HG03103 (cell line): ENCODE measurements at regions not wholly inside any gene's neighbourhood (a gene's known extent, or its start where the extent isn't known, plus 50 kb on each side); places are given as distances from the start of the nearest gene placed in this dataset.
A peak's percentile ranks its signal among the peaks of the same experiment; 100 is the strongest.

Source experiments
- ATAC-seq: cut with Tn5 transposase; IDR thresholded peaks from one replicate; pipeline ENCODE4 v1.9.1; 2021; ENCODE audit warnings: low read depth; ENCODE audit not compliant: unreplicated experiment

- no peak for ATAC-seq
These were observed 402.9 kb upstream of the MAP3K7 start for GRCh38 chr6:90989763-90990162.

- no peak for ATAC-seq
These were observed 397.2 kb upstream of the MAP3K7 start for GRCh38 chr6:90984066-90984465.

- ATAC-seq: no peak
These were observed 396.6 kb upstream of the MAP3K7 start for GRCh38 chr6:90983462-90983861.

GRCh38 chr6:90982581-90982980, 395.7 kb upstream of the MAP3K7 start:
- no peak for ATAC-seq

GRCh38 chr6:90982051-90982450, 395.2 kb upstream of the MAP3K7 start:
- ATAC-seq: no peak

GRCh38 chr6:90978046-90978445, 391.2 kb upstream of the MAP3K7 start:
- peak; percentile 59 for ATAC-seq

GRCh38 chr6:90977513-90977912, 390.6 kb upstream of the MAP3K7 start:
- no peak for ATAC-seq

- no peak for ATAC-seq
These were observed 389.5 kb upstream of the MAP3K7 start for GRCh38 chr6:90976341-90976740.

GRCh38 chr6:90975741-90976140, 388.9 kb upstream of the MAP3K7 start:
- ATAC-seq: no peak

- ATAC-seq: no peak
These were observed 386.3 kb upstream of the MAP3K7 start for GRCh38 chr6:90973188-90973587.

- ATAC-seq: no peak
These were observed 383.8 kb upstream of the MAP3K7 start for GRCh38 chr6:90970672-90971071.

GRCh38 chr6:90967471-90967870, 380.6 kb upstream of the MAP3K7 start:
- ATAC-seq: no peak

- ATAC-seq: no peak
These were observed 373.5 kb upstream of the MAP3K7 start for GRCh38 chr6:90960324-90960723.

- ATAC-seq: no peak
These were observed 368.4 kb upstream of the MAP3K7 start for GRCh38 chr6:90955246-90955645.

- ATAC-seq: no peak
These were observed 366.7 kb upstream of the MAP3K7 start for GRCh38 chr6:90953405-90954161.

- ATAC-seq: no peak
These were observed 365.3 kb upstream of the MAP3K7 start for GRCh38 chr6:90952176-90952575.

- ATAC-seq: no peak
These were observed 361.7 kb upstream of the MAP3K7 start for GRCh38 chr6:90948540-90948939.

- ATAC-seq: no peak
These were observed 360.6 kb upstream of the MAP3K7 start for GRCh38 chr6:90947184-90948064.

- no peak for ATAC-seq
These were observed 355.0 kb upstream of the MAP3K7 start for GRCh38 chr6:90941885-90942284.

- ATAC-seq: peak; percentile 95
These were observed 354.1 kb upstream of the MAP3K7 start for GRCh38 chr6:90940812-90941481.

GRCh38 chr6:90939906-90940305, 353.0 kb upstream of the MAP3K7 start:
- no peak for ATAC-seq
